ENCODE measurements at regions not wholly inside any gene's neighbourhood (a gene's known extent, or its start where the extent isn't known, plus 50 kb on each side); places are given as distances from the start of the nearest gene placed in this dataset.

GRCh38 chr5:165119175-165119574 is 1613.8 kb downstream of the MAT2B start:
- 10% methylated on average over 2 of the region's 2 CpGs for WGBS (ENCODE audit: low lambda C conversion rate)

More at GRCh38 chr5:165119175-165119574, 1613.8 kb downstream of the MAT2B start:
- no peak overlapping the region for H3K4me3 ChIP-seq (replicated peaks in 1 of 3; ENCODE audit: insufficient read depth in 1 of 3, low read depth in 2 of 3, low read length in 3 of 3)
- no peak overlapping the region for H3K4me2 ChIP-seq (ENCODE audit: low read depth, low read length)
- no peaks in the 10 kb centered on the region for H3K4me1 ChIP-seq (ENCODE audit: insufficient read depth, low read length)
- H3K9me3 ChIP-seq (ENCODE audit: low read length), result peaks cover 63% of the 10 kb centered on the region
- no peaks in the 10 kb centered on the region for H4K20me1 ChIP-seq (ENCODE audit: insufficient read depth, low read length)
- DNase-seq (ENCODE audit: low spot score) (no peak), ATAC-seq (no peak), FAIRE-seq (no peak)
- H3K36me3 ChIP-seq (replicated peaks in 1 of 2; ENCODE audit: control insufficient read depth in 1 of 2, insufficient read depth in 2 of 2, low read length in 2 of 2), result no peaks in the 10 kb centered on the region
- TF ChIP-seq CHD2 (IDR thresholded peaks at IDR 0.05; ENCODE audit: low read depth, low read length) (no peak), ZSCAN20 (CRISPR knock-in tag; IDR thresholded peaks at IDR 0.05; ENCODE audit: borderline replicate concordance) (no peak), HNRNPLL (IDR thresholded peaks at IDR 0.05; ENCODE audit: low read depth, low read length, poor library complexity, severe bottlenecking) (no peak), U2AF2 (IDR thresholded peaks at IDR 0.05; ENCODE audit: low read depth, low read length) (no peak), ATF7 (IDR thresholded peaks at IDR 0.05) (no peak), ATF7 (CRISPR knock-in tag; IDR thresholded peaks at IDR 0.05) (no peak), CREB3 (CRISPR knock-in tag; IDR thresholded peaks at IDR 0.05) (no peak), REXO4 (CRISPR knock-in tag; IDR thresholded peaks at IDR 0.05; ENCODE audit: borderline replicate concordance) (no peak), EHMT2 (IDR thresholded peaks at IDR 0.05; ENCODE audit: borderline replicate concordance, low read depth, low read length) (no peak), ATF3 (CRISPR knock-in tag; IDR thresholded peaks at IDR 0.05) (no peak), HIVEP1 (CRISPR knock-in tag; IDR thresholded peaks at IDR 0.05) (no peak), CAMTA2 (CRISPR knock-in tag; IDR thresholded peaks at IDR 0.05; ENCODE audit: borderline replicate concordance) (no peak), ZFP36L2 (CRISPR knock-in tag; IDR thresholded peaks at IDR 0.05) (no peak), HMGXB3 (CRISPR knock-in tag; IDR thresholded peaks at IDR 0.05; ENCODE audit: borderline replicate concordance) (no peak), TEF (CRISPR knock-in tag; IDR thresholded peaks at IDR 0.05) (no peak), ZSCAN9 (CRISPR knock-in tag; IDR thresholded peaks at IDR 0.05; ENCODE audit: borderline replicate concordance) (no peak), TAF15 (IDR thresholded peaks at IDR 0.05; ENCODE audit: low read depth, low read length, poor library complexity, severe bottlenecking) (no peak), SCMH1 (CRISPR knock-in tag; IDR thresholded peaks at IDR 0.05; ENCODE audit: borderline replicate concordance) (no peak), STAG1 (CRISPR knock-in tag; IDR thresholded peaks at IDR 0.05) (no peak), ZNF746 (CRISPR knock-in tag; IDR thresholded peaks at IDR 0.05) (no peak)
- in situ Hi-C loops (cut with HindIII; ENCODE audit: extremely low pct_ligation_motif_present, low pct_unique_long_range_greater_than_20kb), result no loop called here
- intact Hi-C loops (cut with micrococcal nuclease; ENCODE audit: unreplicated experiment), result no loop called here
- no peaks in the 10 kb centered on the region for H3K79me2 ChIP-seq (ENCODE audit: insufficient read depth, low read length)
- H3K27me3 ChIP-seq (ENCODE audit: control insufficient read depth in 1 of 2, insufficient read depth in 2 of 2, low read length in 2 of 2), result no peaks in the 10 kb centered on the region
- no peak overlapping the region for H3K9ac ChIP-seq (ENCODE audit: insufficient read depth, low read depth, low read length)
- BruUV-seq (replicated peaks), result no TSS peak
- ChIA-PET CTCF (ENCODE audit: low intra/inter-chr PET ratio, low total read pairs) (no interaction called here), POLR2A (no interaction called here)
- no peak overlapping the region for H2AFZ ChIP-seq (ENCODE audit: low read length)
- no peak overlapping the region for H3K27ac ChIP-seq (ENCODE audit: extremely low read length, insufficient read depth, low read length)
